OCI-LY1 (cell line): ENCODE measurements at regions not wholly inside any gene's neighbourhood (a gene's known extent, or its start where the extent isn't known, plus 50 kb on each side); places are given as distances from the start of the nearest gene placed in this dataset.
"Not testable (repeated sequence)": the region's sequence is repeated elsewhere in the genome, so short reads cannot be mapped to it uniquely, and the experiment has no call there.

Source experiments
- H2AFZ ChIP-seq: fragments of 200-600 bp; sonication (generic), shearing (Covaris generic); 2 replicates; pipeline ENCODE4 v1.6.0; 2014; ENCODE audit warnings: antibody characterized with exemption, mild to moderate bottlenecking, low read length
- H3F3A ChIP-seq: fragments of 200-600 bp; sonication (generic), shearing (Covaris generic); 2 replicates; pipeline ENCODE4 v1.6.0; 2014; ENCODE audit warnings: mild to moderate bottlenecking, antibody characterized with exemption, low read length, moderate library complexity; ENCODE audit not compliant: insufficient read depth
- H3K27ac ChIP-seq: fragments of 200-600 bp; sonication (generic); 2 replicates; pipeline ENCODE4 v1.5.1; 2014; ENCODE audit warnings: low read length, mixed run types, mild to moderate bottlenecking, low read depth; ENCODE audit not compliant: poor library complexity, severe bottlenecking
- H3K27me3 ChIP-seq: fragments of 200-600 bp; sonication (generic); 2 replicates; pipeline ENCODE4 v1.6.0; 2014; ENCODE audit warnings: antibody characterized with exemption, mild to moderate bottlenecking, low read length, moderate library complexity; ENCODE audit not compliant: insufficient read depth
- H3K36me3 ChIP-seq: fragments of 200-600 bp; sonication (generic); 2 replicates; pipeline ENCODE4 v1.6.1; 2014; ENCODE audit warnings: mild to moderate bottlenecking, antibody characterized with exemption, low read length, moderate library complexity, mixed read lengths; ENCODE audit not compliant: insufficient read depth
- H3K4me1 ChIP-seq: fragments of 200-600 bp; sonication (generic); 2 replicates; pipeline ENCODE4 v1.5.1; 2014; ENCODE audit warnings: mild to moderate bottlenecking, low read length, moderate library complexity; ENCODE audit not compliant: insufficient read depth, severe bottlenecking
- H3K4me2 ChIP-seq: fragments of 200-600 bp; sonication (generic), shearing (Covaris generic); 2 replicates; pipeline ENCODE4 v1.6.1; 2014; ENCODE audit warnings: low read length
- H3K4me3 ChIP-seq: fragments of 200-600 bp; sonication (generic); 2 replicates; pipeline ENCODE4 v1.5.1; 2014; ENCODE audit warnings: low read length, low read depth, mild to moderate bottlenecking, mixed read lengths; ENCODE audit not compliant: poor library complexity, severe bottlenecking
- H3K79me2 ChIP-seq: fragments of 200-600 bp; shearing (Covaris generic); 2 replicates; pipeline ENCODE4 v1.6.1; 2016; ENCODE audit warnings: mixed run types, low read length, mixed read lengths; ENCODE audit not compliant: insufficient read depth
- H3K9ac ChIP-seq: fragments of 200-600 bp; sonication (generic), shearing (Covaris generic); 2 replicates; pipeline ENCODE4 v1.6.1; 2014; ENCODE audit warnings: mild to moderate bottlenecking, low read length, mixed read lengths
- H3K9me2 ChIP-seq: fragments of 200-600 bp; sonication (generic), shearing (Covaris generic); 2 replicates; pipeline ENCODE4 v1.6.1; 2014; ENCODE audit warnings: low read depth, mild to moderate bottlenecking, low read length, mixed read lengths
- H3K9me3 ChIP-seq: fragments of 200-600 bp; shearing (Covaris generic); 2 replicates; pipeline ENCODE4 v1.6.1; 2014; ENCODE audit warnings: low read length, mixed read lengths
- H4K20me1 ChIP-seq: fragments of 200-600 bp; sonication (generic), shearing (Covaris generic); 2 replicates; pipeline ENCODE4 v1.6.0; 2016; ENCODE audit warnings: mild to moderate bottlenecking, low read length; ENCODE audit not compliant: insufficient read depth
- CTCF ChIP-seq: fragments of 200-600 bp; sonication (generic), shearing (Covaris generic); IDR thresholded peaks from 2 replicates; pipeline ENCODE4 v1.5.1; 2017; ENCODE audit warnings: mild to moderate bottlenecking, antibody characterized with exemption, low read length, moderate library complexity, mixed read lengths
- EZH2 ChIP-seq: fragments of 200-600 bp; sonication (generic), shearing (Covaris generic); IDR thresholded peaks from 2 replicates; pipeline ENCODE4 v1.8.0; 2017; ENCODE audit warnings: borderline replicate concordance, mixed run types, mild to moderate bottlenecking, antibody characterized with exemption, low read length, moderate library complexity, mixed read lengths

- Histone ChIP-seq H3K79me2 (no peaks in the 10 kb centered on the region), H3F3A (no peaks in the 10 kb centered on the region), H2AFZ (no peak overlapping the region), H3K9me3 (no peaks in the 10 kb centered on the region), H3K4me2 (no peak overlapping the region), H3K36me3 (no peaks in the 10 kb centered on the region), H3K9ac (no peak overlapping the region), H3K27ac (no peak overlapping the region), H3K4me3 (no peak overlapping the region), H3K9me2 (no peaks in the 10 kb centered on the region), H3K27me3 (no peaks in the 10 kb centered on the region), H3K4me1 (no peaks in the 10 kb centered on the region), H4K20me1 (no peaks in the 10 kb centered on the region)
- TF ChIP-seq CTCF, result no peak
- TF ChIP-seq EZH2, result no peak
Observed at GRCh38 chr20:48375804-48376203, 452.0 kb downstream of the PREX1 start.

GRCh38 chr20:48374991-48375595, 452.7 kb downstream of the PREX1 start:
- no peaks in the 10 kb centered on the region for H3K9me2 ChIP-seq
- H3K4me3 ChIP-seq, result no peak overlapping the region
- no peak overlapping the region for H3K27ac ChIP-seq
- no peak overlapping the region for H2AFZ ChIP-seq
- no peaks in the 10 kb centered on the region for H3K79me2 ChIP-seq
- no peak overlapping the region for H3K4me2 ChIP-seq
- H3K9ac ChIP-seq, result no peak overlapping the region
- H3K27me3 ChIP-seq, result no peaks in the 10 kb centered on the region
- no peaks in the 10 kb centered on the region for H4K20me1 ChIP-seq
- H3K36me3 ChIP-seq, result no peaks in the 10 kb centered on the region
- no peaks in the 10 kb centered on the region for H3F3A ChIP-seq
- TF ChIP-seq CTCF, result no peak
- no peak for TF ChIP-seq EZH2
- no peaks in the 10 kb centered on the region for H3K9me3 ChIP-seq
- no peaks in the 10 kb centered on the region for H3K4me1 ChIP-seq

GRCh38 chr20:48374031-48374907, 453.5 kb downstream of the PREX1 start:
- not testable (repeated sequence) for H3K9ac ChIP-seq, H3K27ac ChIP-seq, H3K4me1 ChIP-seq, H3K9me2 ChIP-seq, H4K20me1 ChIP-seq, H3F3A ChIP-seq, H3K9me3 ChIP-seq, H3K36me3 ChIP-seq, H3K27me3 ChIP-seq, H3K4me3 ChIP-seq, H2AFZ ChIP-seq, H3K4me2 ChIP-seq, H3K79me2 ChIP-seq

- Histone ChIP-seq H3K4me1 (no peaks in the 10 kb centered on the region), H3K9ac (no peak overlapping the region), H3K27ac (no peak overlapping the region), H3F3A (no peaks in the 10 kb centered on the region), H3K4me3 (no peak overlapping the region), H3K9me2 (no peaks in the 10 kb centered on the region), H3K79me2 (no peaks in the 10 kb centered on the region), H3K27me3 (no peaks in the 10 kb centered on the region), H3K4me2 (no peak overlapping the region), H3K9me3 (no peaks in the 10 kb centered on the region), H2AFZ (no peak overlapping the region), H4K20me1 (no peaks in the 10 kb centered on the region), H3K36me3 (no peaks in the 10 kb centered on the region)
- TF ChIP-seq EZH2 (no peak), CTCF (no peak)
Observed at GRCh38 chr20:48373555-48373934, 454.3 kb downstream of the PREX1 start.

GRCh38 chr20:48372851-48373554, 454.8 kb downstream of the PREX1 start:
- H3K79me2 ChIP-seq, H3K9me2 ChIP-seq, H3K36me3 ChIP-seq, H2AFZ ChIP-seq, H3K4me2 ChIP-seq, H3K27me3 ChIP-seq, H3K4me3 ChIP-seq, H3K4me1 ChIP-seq, H3F3A ChIP-seq, H3K9ac ChIP-seq, H3K27ac ChIP-seq, H4K20me1 ChIP-seq, H3K9me3 ChIP-seq: not testable (repeated sequence)
